ENCODE measurements at regions not wholly inside any gene's neighbourhood (a gene's known extent, or its start where the extent isn't known, plus 50 kb on each side); places are given as distances from the start of the nearest gene placed in this dataset.
"Not testable (repeated sequence)": the region's sequence is repeated elsewhere in the genome, so short reads cannot be mapped to it uniquely, and the experiment has no call there.

GRCh38 chr12:34223640-34224039 lies 201.3 kb downstream of the ALG10 start:
- no peak overlapping the region for H4K5ac ChIP-seq (ENCODE audit: insufficient read length, low read depth, low read length)
- no peak overlapping the region for H3K56ac ChIP-seq (ENCODE audit: insufficient read length, low read depth, low read length)
- Mint-ChIP-seq H3K4me1 (no peaks in the 10 kb centered on the region), H3K9me3 (peaks cover 82 to 85% of the 10 kb centered on the region in 2 experiments), H3K4me3 (no peak overlapping the region), H3K27me3 (ENCODE audit: low read depth) (peaks cover 3% of the 10 kb centered on the region; the same call in 1 of the 2 replicates), H3K36me3 (ENCODE audit: insufficient read depth in 1 of 3, low read depth in 3 of 3) (peaks cover 3 to 9% (median 7%) of the 10 kb centered on the region in 3 experiments; a peak in 6 of 7 replicates), H3K27ac (no peak overlapping the region)
- no peak for DNase-seq
- no peak overlapping the region for H3K23ac ChIP-seq (ENCODE audit: insufficient read length, low read depth, low read length)
- no peak overlapping the region for H2AFZ ChIP-seq (ENCODE audit: low read length)
- H3K27me3 ChIP-seq (ENCODE audit: insufficient read depth, low read length), result no peaks in the 10 kb centered on the region
- H2BK20ac ChIP-seq (ENCODE audit: low read depth, low read length, poor library complexity, severe bottlenecking), result no peak overlapping the region
- H2BK15ac ChIP-seq (ENCODE audit: low read depth, low read length), result no peak overlapping the region
- peaks cover 27% of the 10 kb centered on the region for H3K9me3 ChIP-seq (ENCODE audit: control insufficient read depth, low read depth, low read length)
- H2BK12ac ChIP-seq (ENCODE audit: insufficient read length, low read depth, low read length), result no peak overlapping the region
- H3K79me1 ChIP-seq (ENCODE audit: insufficient read depth, low read depth, low read length, poor library complexity, severe bottlenecking), result no peaks in the 10 kb centered on the region
- H4K20me1 ChIP-seq (ENCODE audit: control insufficient read depth, insufficient read depth, insufficient read length), result no peaks in the 10 kb centered on the region
- WGBS (ENCODE audit: extremely low coverage, insufficient read length, low lambda C conversion rate), result no CpG with 5 or more reads among the region's 3 CpGs
- H2BK120ac ChIP-seq (ENCODE audit: low read depth, low read length, poor library complexity, severe bottlenecking), result no peak overlapping the region
- no peak overlapping the region for H3K18ac ChIP-seq (ENCODE audit: insufficient read length, low read depth, low read length)
- H3K4ac ChIP-seq (ENCODE audit: low read depth, low read length), result no peak overlapping the region
- no peak overlapping the region for H4K91ac ChIP-seq (ENCODE audit: insufficient read length, low read depth, low read length)
- no peak overlapping the region for H3K14ac ChIP-seq (ENCODE audit: insufficient read depth, low read length)
- H3K9ac ChIP-seq (ENCODE audit: extremely low read depth, insufficient read length, low read length), result no peak overlapping the region
- no peak overlapping the region for H3K4me2 ChIP-seq (ENCODE audit: insufficient read depth, insufficient read length, low read length)
- no peaks in the 10 kb centered on the region for H3K79me2 ChIP-seq (ENCODE audit: insufficient read depth, low read length)
- H2AK5ac ChIP-seq (ENCODE audit: insufficient read length, low read length), result no peak overlapping the region
- no peaks in the 10 kb centered on the region for H3K4me1 ChIP-seq (ENCODE audit: insufficient read depth, low read length)
- no peaks in the 10 kb centered on the region for H3K23me2 ChIP-seq (ENCODE audit: insufficient read length, low read depth, low read length, poor library complexity, severe bottlenecking)
- no peak for TF ChIP-seq CTCF (conservative IDR thresholded peaks at IDR 0.05)
- no peak overlapping the region for H3K27ac ChIP-seq (ENCODE audit: insufficient read length, low read depth, low read length)
- no peak overlapping the region for H4K8ac ChIP-seq (replicated peaks; ENCODE audit: insufficient read length, low read depth, low read length)
- H2BK5ac ChIP-seq (ENCODE audit: insufficient read length, low read length), result no peak overlapping the region
- no peak overlapping the region for H3T11ph ChIP-seq (ENCODE audit: low read length)

GRCh38 chr12:34226044-34226443 lies 203.7 kb downstream of the ALG10 start:
- peaks cover 80 to 85% of the 10 kb centered on the region in 2 experiments for H3K9me3 Mint-ChIP-seq
- peaks cover 10 to 14% (median 13%) of the 10 kb centered on the region in 3 experiments; a peak in 6 of 7 replicates for H3K36me3 Mint-ChIP-seq (ENCODE audit: insufficient read depth in 1 of 3, low read depth in 3 of 3)
- H4K20me1 ChIP-seq (ENCODE audit: control insufficient read depth, insufficient read depth, insufficient read length); H2BK12ac ChIP-seq (ENCODE audit: insufficient read length, low read depth, low read length); H3K27me3 ChIP-seq (ENCODE audit: insufficient read depth, low read length); H3K4ac ChIP-seq (ENCODE audit: low read depth, low read length); H3K79me1 ChIP-seq (ENCODE audit: insufficient read depth, low read depth, low read length, poor library complexity, severe bottlenecking); H2BK5ac ChIP-seq (ENCODE audit: insufficient read length, low read length); H3K4me1 Mint-ChIP-seq; H2AK5ac ChIP-seq (ENCODE audit: insufficient read length, low read length); H3K9ac ChIP-seq (ENCODE audit: extremely low read depth, insufficient read length, low read length); H4K5ac ChIP-seq (ENCODE audit: insufficient read length, low read depth, low read length); H3K18ac ChIP-seq (ENCODE audit: insufficient read length, low read depth, low read length); H3K27ac Mint-ChIP-seq; H4K91ac ChIP-seq (ENCODE audit: insufficient read length, low read depth, low read length); H2BK15ac ChIP-seq (ENCODE audit: low read depth, low read length); H3K27ac ChIP-seq (ENCODE audit: insufficient read length, low read depth, low read length); H3K4me3 Mint-ChIP-seq; H3K27me3 Mint-ChIP-seq (ENCODE audit: low read depth); H3K4me1 ChIP-seq (ENCODE audit: insufficient read depth, low read length); H3K56ac ChIP-seq (ENCODE audit: insufficient read length, low read depth, low read length); H2BK20ac ChIP-seq (ENCODE audit: low read depth, low read length, poor library complexity, severe bottlenecking); H3K23ac ChIP-seq (ENCODE audit: insufficient read length, low read depth, low read length); H3K23me2 ChIP-seq (ENCODE audit: insufficient read length, low read depth, low read length, poor library complexity, severe bottlenecking); H4K8ac ChIP-seq (replicated peaks; ENCODE audit: insufficient read length, low read depth, low read length); H3K79me2 ChIP-seq (ENCODE audit: insufficient read depth, low read length); H3K4me2 ChIP-seq (ENCODE audit: insufficient read depth, insufficient read length, low read length); DNase-seq; H2AFZ ChIP-seq (ENCODE audit: low read length); H3T11ph ChIP-seq (ENCODE audit: low read length); H3K14ac ChIP-seq (ENCODE audit: insufficient read depth, low read length); H2BK120ac ChIP-seq (ENCODE audit: low read depth, low read length, poor library complexity, severe bottlenecking): not testable (repeated sequence)
- H3K9me3 ChIP-seq (ENCODE audit: control insufficient read depth, low read depth, low read length), result peaks cover 39% of the 10 kb centered on the region

Data from H9 (cell line).